ENCODE measurements at regions not wholly inside any gene's neighbourhood (a gene's known extent, or its start where the extent isn't known, plus 50 kb on each side); places are given as distances from the start of the nearest gene placed in this dataset.

GRCh38 chr6:105587349-105588122, 184.7 kb upstream of the PREP start:
- TF ChIP-seq CTCF (IDR thresholded peaks at IDR 0.05), result no peak
- TF ChIP-seq POLR2A (IDR thresholded peaks at IDR 0.05), result no peak
